Naive B cell (primary cell): ENCODE measurements at regions not wholly inside any gene's neighbourhood (a gene's known extent, or its start where the extent isn't known, plus 50 kb on each side); places are given as distances from the start of the nearest gene placed in this dataset.

Experiments used
- ATAC-seq, 2 donors: fragments of 150-1000 bp; cut with Tn5 transposase; 2 replicates each; pipeline ENCODE4 v1.10.0; 2021; ENCODE audit warnings: low read depth in 2 of 2, mild to moderate bottlenecking in 2 of 2, moderate library complexity in 2 of 2
- DNase-seq: peaks from one replicate; pipeline ENCODE4 v3.0.0; 2022
- H3K27ac Mint-ChIP-seq, 6 donors: one replicate each; pipeline ENCODE4 v1.8.0; 2020 to 2022; ENCODE audit warnings: mild to moderate bottlenecking in 6 of 6, mixed read lengths in 6 of 6, moderate library complexity in 5 of 6, inconsistent platforms in 2 of 6
- H3K27me3 Mint-ChIP-seq, 3 donors: one replicate each; pipeline ENCODE4 v1.8.0; 2021 to 2022; ENCODE audit warnings: mixed read lengths in 3 of 3, mild to moderate bottlenecking in 1 of 3
- H3K36me3 Mint-ChIP-seq, 2 donors: one replicate each; pipeline ENCODE4 v1.8.0; 2020 to 2022; ENCODE audit warnings: mixed read lengths in 2 of 2, inconsistent platforms in 1 of 2, mild to moderate bottlenecking in 1 of 2
- H3K4me1 Mint-ChIP-seq, 3 donors: one replicate each; pipeline ENCODE4 v1.8.0; 2020 to 2022; ENCODE audit warnings: mixed read lengths in 3 of 3, inconsistent platforms in 1 of 3, mild to moderate bottlenecking in 1 of 3, moderate library complexity in 1 of 3
- H3K4me3 Mint-ChIP-seq, 8 donors: one replicate each; pipeline ENCODE4 v1.8.0; 2020 to 2022; ENCODE audit warnings: mild to moderate bottlenecking in 8 of 8, mixed read lengths in 8 of 8, moderate library complexity in 8 of 8, inconsistent platforms in 2 of 8
- H3K9me3 Mint-ChIP-seq, 7 donors: one replicate each; pipeline ENCODE4 v1.8.0; 2020 to 2022; ENCODE audit warnings: mixed read lengths in 7 of 7, mild to moderate bottlenecking in 5 of 7, inconsistent platforms in 2 of 7, moderate library complexity in 1 of 7

- no peak overlapping the region for H3K4me3 Mint-ChIP-seq
These were observed 1941.2 kb upstream of the CELF4 start for GRCh38 chr18:39506581-39507330.

GRCh38 chr18:39500306-39500705 is 1934.7 kb upstream of the CELF4 start:
- peaks cover 0 to 5% (median 0%) of the 10 kb centered on the region in 7 donors for H3K9me3 Mint-ChIP-seq
- no peak overlapping the region for H3K4me3 Mint-ChIP-seq
- H3K4me1 Mint-ChIP-seq = no peaks in the 10 kb centered on the region
- no peaks in the 10 kb centered on the region for H3K27me3 Mint-ChIP-seq
- no peak for DNase-seq
- no peak overlapping the region for H3K27ac Mint-ChIP-seq
- ATAC-seq = no peak
- no peaks in the 10 kb centered on the region for H3K36me3 Mint-ChIP-seq

More at GRCh38 chr18:39506581-39507330, 1941.2 kb upstream of the CELF4 start:
- H3K4me1 Mint-ChIP-seq = no peaks in the 10 kb centered on the region
- H3K36me3 Mint-ChIP-seq = no peaks in the 10 kb centered on the region
- H3K9me3 Mint-ChIP-seq = peaks cover 0 to 8% (median 0%) of the 10 kb centered on the region in 7 donors
- DNase-seq (no peak), ATAC-seq (no peak)
- no peak overlapping the region for H3K27ac Mint-ChIP-seq
- no peaks in the 10 kb centered on the region for H3K27me3 Mint-ChIP-seq

- DNase-seq (no peak), ATAC-seq (no peak)
- H3K27me3 Mint-ChIP-seq = no peaks in the 10 kb centered on the region
- H3K9me3 Mint-ChIP-seq = peaks cover 0 to 6% (median 2%) of the 10 kb centered on the region in 7 donors
- no peak overlapping the region for H3K27ac Mint-ChIP-seq
- H3K36me3 Mint-ChIP-seq = no peaks in the 10 kb centered on the region
- H3K4me3 Mint-ChIP-seq = no peak overlapping the region
- H3K4me1 Mint-ChIP-seq = no peaks in the 10 kb centered on the region
These were observed 1932.2 kb upstream of the CELF4 start for GRCh38 chr18:39497821-39498220.

GRCh38 chr18:39496986-39497385 is 1931.4 kb upstream of the CELF4 start:
- Mint-ChIP-seq H3K27me3 (no peaks in the 10 kb centered on the region), H3K4me3 (no peak overlapping the region), H3K9me3 (peaks cover 0 to 11% (median 5%) of the 10 kb centered on the region in 7 donors), H3K27ac (no peak overlapping the region), H3K36me3 (no peaks in the 10 kb centered on the region), H3K4me1 (no peaks in the 10 kb centered on the region)
- DNase-seq (no peak), ATAC-seq (no peak)

DNA sequence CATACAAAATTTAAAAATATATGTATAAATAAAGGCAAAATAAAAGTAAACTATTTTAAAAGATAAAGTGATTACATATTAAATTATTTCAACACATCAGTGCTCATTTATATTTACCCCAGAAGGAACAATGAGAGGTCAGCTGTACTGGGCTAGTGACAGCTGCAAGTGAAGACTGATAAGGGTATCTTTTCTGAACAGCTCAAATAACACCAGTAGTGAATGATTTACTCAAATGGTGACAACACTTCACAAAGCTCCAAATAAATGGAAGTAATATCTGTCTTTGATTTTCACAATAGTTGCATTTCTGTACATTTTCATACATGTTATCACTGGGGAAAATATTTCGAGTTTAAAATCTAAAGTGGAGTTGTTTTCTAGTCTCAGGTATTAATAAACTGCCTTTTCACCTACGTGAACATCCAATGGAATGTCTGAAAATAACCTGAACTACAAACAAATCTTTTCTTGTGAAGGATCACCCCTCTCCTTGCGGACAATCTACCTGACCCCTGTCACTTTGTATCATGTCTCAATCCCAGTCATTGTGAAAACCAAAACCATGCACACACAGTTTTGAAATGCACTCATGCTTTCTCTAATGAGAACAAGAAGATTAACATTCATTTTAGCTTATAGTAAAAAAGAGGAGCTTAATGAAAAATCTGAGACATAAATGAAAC is 1928.8 kb upstream of the CELF4 start:
- Mint-ChIP-seq H3K4me3 (no peak overlapping the region), H3K27ac (no peak overlapping the region), H3K4me1 (no peaks in the 10 kb centered on the region), H3K27me3 (no peaks in the 10 kb centered on the region), H3K9me3 (peaks cover 0 to 11% (median 9%) of the 10 kb centered on the region in 7 donors), H3K36me3 (no peaks in the 10 kb centered on the region)
- ATAC-seq (no peak), DNase-seq (no peak)

DNA sequence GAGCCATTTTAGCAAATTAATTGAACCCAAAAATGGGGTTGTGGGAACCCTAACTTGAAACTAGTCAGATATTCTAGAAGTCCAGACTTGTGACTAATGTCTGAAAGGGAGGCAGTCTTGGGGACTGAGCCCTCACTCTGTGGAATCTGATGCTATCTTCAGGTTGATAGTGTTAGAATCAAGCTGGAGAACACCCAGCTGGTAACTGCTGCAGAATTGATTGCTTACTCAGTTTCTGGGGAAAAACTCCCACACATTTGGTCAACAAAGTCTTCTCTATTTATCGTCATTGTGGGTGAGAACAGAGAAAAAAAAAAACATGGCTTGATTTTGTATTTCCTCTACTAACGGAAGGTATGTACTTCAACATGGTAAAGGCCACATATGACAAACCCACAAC is 1925.8 kb upstream of the CELF4 start:
- peaks cover 0 to 11% (median 9%) of the 10 kb centered on the region in 7 donors for H3K9me3 Mint-ChIP-seq
- DNase-seq (no peak), ATAC-seq (no peak)
- H3K36me3 Mint-ChIP-seq = no peaks in the 10 kb centered on the region
- H3K27me3 Mint-ChIP-seq = no peaks in the 10 kb centered on the region
- no peak overlapping the region for H3K27ac Mint-ChIP-seq
- H3K4me3 Mint-ChIP-seq = no peak overlapping the region
- no peaks in the 10 kb centered on the region for H3K4me1 Mint-ChIP-seq

DNA sequence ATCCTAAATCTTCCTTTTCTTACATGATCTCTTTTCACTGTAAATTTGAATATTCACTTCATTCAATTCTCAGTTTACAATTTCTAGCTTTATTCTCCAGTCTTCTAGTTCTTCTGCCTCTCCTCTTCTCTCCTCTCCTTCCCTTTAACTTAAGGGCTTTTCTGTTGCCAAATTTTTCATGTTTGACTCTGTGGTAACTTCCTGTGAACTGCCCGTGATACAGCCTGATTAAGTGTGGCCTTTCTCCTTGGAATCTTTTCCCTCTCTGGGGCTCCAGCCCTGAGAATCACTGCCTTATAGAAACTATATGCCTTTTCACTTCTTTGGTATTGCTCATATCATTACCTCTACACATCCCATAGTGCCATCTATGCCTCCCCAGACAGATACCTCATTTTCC is 1923.8 kb upstream of the CELF4 start:
- H3K4me1 Mint-ChIP-seq = no peaks in the 10 kb centered on the region

DNA sequence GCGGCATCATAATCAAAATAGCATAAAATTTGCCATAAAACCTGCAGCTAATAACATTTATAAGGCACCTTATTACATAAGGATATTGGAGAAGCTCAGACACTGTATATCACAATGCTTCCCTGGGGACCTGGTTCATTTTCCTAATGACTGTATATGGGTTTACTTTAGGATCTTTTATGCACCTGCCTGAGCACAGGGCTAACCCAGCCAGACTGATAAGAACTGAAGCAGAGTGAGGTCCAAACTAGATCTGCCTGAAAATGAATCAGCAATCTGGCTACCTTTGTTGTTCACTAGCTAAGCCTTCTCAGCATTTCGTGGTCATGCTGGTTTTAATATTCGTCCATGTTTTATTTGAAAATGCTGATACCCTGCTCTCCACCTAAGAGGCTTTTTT is 1922.3 kb upstream of the CELF4 start:
- H3K9me3 Mint-ChIP-seq = peaks cover 0 to 11% (median 7%) of the 10 kb centered on the region in 7 donors
- ATAC-seq = no peak
- no peaks in the 10 kb centered on the region for H3K36me3 Mint-ChIP-seq
- no peak overlapping the region for H3K27ac Mint-ChIP-seq
- DNase-seq = no peak
- no peak overlapping the region for H3K4me3 Mint-ChIP-seq
- H3K4me1 Mint-ChIP-seq = no peaks in the 10 kb centered on the region
- no peaks in the 10 kb centered on the region for H3K27me3 Mint-ChIP-seq

More for the DNA sequence above, 1923.8 kb upstream of the CELF4 start:
- DNase-seq = no peak
- Mint-ChIP-seq H3K36me3 (no peaks in the 10 kb centered on the region), H3K4me3 (no peak overlapping the region), H3K27ac (no peak overlapping the region), H3K9me3 (peaks cover 0 to 11% (median 9%) of the 10 kb centered on the region in 7 donors), H3K27me3 (no peaks in the 10 kb centered on the region)
- ATAC-seq = no peak

- no peaks in the 10 kb centered on the region for H3K4me1 Mint-ChIP-seq
- ATAC-seq (no peak), DNase-seq (no peak)
- no peak overlapping the region for H3K4me3 Mint-ChIP-seq
- no peaks in the 10 kb centered on the region for H3K36me3 Mint-ChIP-seq
- peaks cover 0 to 11% (median under 1%) of the 10 kb centered on the region in 7 donors for H3K9me3 Mint-ChIP-seq
- H3K27me3 Mint-ChIP-seq = no peaks in the 10 kb centered on the region
- no peak overlapping the region for H3K27ac Mint-ChIP-seq
These were observed 1920.7 kb upstream of the CELF4 start for GRCh38 chr18:39486268-39486667.

DNA sequence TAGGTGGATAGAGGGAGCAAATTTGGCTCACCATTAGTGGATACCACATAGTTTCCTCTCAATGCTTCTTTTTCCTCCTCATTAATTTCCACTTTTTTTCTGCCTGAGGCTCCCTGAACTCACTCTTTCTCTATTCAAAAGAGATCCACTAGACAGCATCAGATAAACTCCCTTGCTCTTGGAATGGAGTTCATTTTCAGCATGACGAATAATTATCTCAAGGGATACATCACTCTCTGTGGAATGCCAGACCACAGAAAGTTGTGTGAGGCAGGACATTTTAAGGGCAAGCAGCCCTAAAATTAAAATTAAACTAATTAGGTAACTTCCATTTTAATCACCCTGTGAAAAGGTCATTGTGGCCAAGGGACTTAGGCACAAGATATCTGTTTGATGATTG is 1920.1 kb upstream of the CELF4 start:
- ATAC-seq (no peak), DNase-seq (no peak)
- H3K4me1 Mint-ChIP-seq = no peaks in the 10 kb centered on the region
- H3K27ac Mint-ChIP-seq = no peak overlapping the region
- H3K9me3 Mint-ChIP-seq = peaks cover 0 to 10% (median 0%) of the 10 kb centered on the region in 7 donors
- H3K4me3 Mint-ChIP-seq = no peak overlapping the region
- no peaks in the 10 kb centered on the region for H3K27me3 Mint-ChIP-seq
- no peaks in the 10 kb centered on the region for H3K36me3 Mint-ChIP-seq

- no peak overlapping the region for H3K4me3 Mint-ChIP-seq
- no peaks in the 10 kb centered on the region for H3K36me3 Mint-ChIP-seq
- no peaks in the 10 kb centered on the region for H3K27me3 Mint-ChIP-seq
- ATAC-seq = no peak
- no peak overlapping the region for H3K27ac Mint-ChIP-seq
- H3K9me3 Mint-ChIP-seq = no peaks in the 10 kb centered on the region
- no peaks in the 10 kb centered on the region for H3K4me1 Mint-ChIP-seq
- no peak for DNase-seq
These were observed 1915.7 kb upstream of the CELF4 start for GRCh38 chr18:39481281-39481680.

GRCh38 chr18:39480494-39481195 is 1915.0 kb upstream of the CELF4 start:
- Mint-ChIP-seq H3K36me3 (no peaks in the 10 kb centered on the region), H3K27ac (no peak overlapping the region), H3K4me3 (no peak overlapping the region), H3K9me3 (no peaks in the 10 kb centered on the region), H3K4me1 (no peaks in the 10 kb centered on the region), H3K27me3 (no peaks in the 10 kb centered on the region)
- DNase-seq (no peak), ATAC-seq (no peak)

GRCh38 chr18:39464006-39464405 is 1898.4 kb upstream of the CELF4 start:
- Mint-ChIP-seq H3K4me1 (no peaks in the 10 kb centered on the region), H3K4me3 (no peak overlapping the region), H3K27me3 (no peaks in the 10 kb centered on the region), H3K27ac (no peak overlapping the region), H3K9me3 (peaks cover 0 to 10% (median 0%) of the 10 kb centered on the region in 7 donors), H3K36me3 (no peaks in the 10 kb centered on the region)
- no peak for DNase-seq
- no peak for ATAC-seq

GRCh38 chr18:39462436-39462835 is 1896.8 kb upstream of the CELF4 start:
- ATAC-seq (no peak), DNase-seq (no peak)
- Mint-ChIP-seq H3K9me3 (peaks cover 0 to 5% (median 0%) of the 10 kb centered on the region in 7 donors), H3K4me1 (no peaks in the 10 kb centered on the region), H3K4me3 (no peak overlapping the region), H3K27ac (no peak overlapping the region), H3K36me3 (no peaks in the 10 kb centered on the region), H3K27me3 (no peaks in the 10 kb centered on the region)
